SK-N-SH (cell line): ENCODE measurements at regions not wholly inside any gene's neighbourhood (a gene's known extent, or its start where the extent isn't known, plus 50 kb on each side); places are given as distances from the start of the nearest gene placed in this dataset.

ENCODE experiments used
- CTCF ChIA-PET: fragments of 300-600, 350-600 bp; formaldehyde crosslinking; extraction: SDS; loops from one replicate; lab custom pipeline; 2021; lab: Yijun Ruan, JAX
- POLR2A ChIA-PET: fragments of 350-600 bp; sonication (Branson Sonifier 250); formaldehyde crosslinking; extraction: SDS; loops from one replicate; lab custom pipeline; 2020; ENCODE audit warnings: antibody characterized with exemption, inconsistent platforms; lab: Yijun Ruan, JAX
- DNase-seq: peaks from one replicate; pipeline ENCODE4 v3.0.0; 2012
- H2AFZ ChIP-seq: fragments of 200-600 bp; sonication (generic); 2 replicates; pipeline ENCODE4 v1.8.1; 2016; ENCODE audit warnings: antibody characterized with exemption, mild to moderate bottlenecking, low read depth
- H3F3A ChIP-seq: fragments of 200-600 bp; sonication (generic); replicated peaks from 2 replicates; pipeline ENCODE3; 2016; ENCODE audit warnings: antibody characterized with exemption, mild to moderate bottlenecking; ENCODE audit not compliant: insufficient read depth
- H3K27ac ChIP-seq, 2 experiments: fragments of 200-500 bp in 1 of 2; fragments of 200-600 bp in 1 of 2; sonication (Bioruptor generic) in 1 of 2; sonication (generic), shearing (Covaris generic) in 1 of 2; 2 replicates each; pipeline versions ENCODE4 v1.5.1 to v1.6.1; 2014 to 2016; ENCODE audit warnings: low read depth in 2 of 2, inconsistent platforms in 1 of 2, low read length in 1 of 2, mild to moderate bottlenecking in 1 of 2, mixed read lengths in 1 of 2
- H3K27me3 ChIP-seq: fragments of 200-600 bp; sonication (generic), shearing (Covaris generic); 2 replicates; pipeline ENCODE4 v1.6.1; 2016; ENCODE audit warnings: mixed run types; ENCODE audit not compliant: insufficient read depth
- H3K36me3 ChIP-seq, 2 experiments: fragments of 200-500 bp in 1 of 2; fragments of 200-600 bp in 1 of 2; sonication (Bioruptor generic) in 1 of 2; sonication (generic) in 1 of 2; replicated peaks in 1 of 2; 2 replicates each; pipeline versions ENCODE3 to v1.5.1; 2014 to 2016; ENCODE audit warnings: low read length in 1 of 2, mild to moderate bottlenecking in 1 of 2; ENCODE audit not compliant: insufficient read depth in 2 of 2, control insufficient read depth in 1 of 2
- H3K4me1 ChIP-seq, 2 experiments: fragments of 200-500 bp in 1 of 2; fragments of 200-600 bp in 1 of 2; sonication (Bioruptor generic) in 1 of 2; sonication (generic), shearing (Covaris generic) in 1 of 2; 2 replicates each; pipeline versions ENCODE4 v1.5.1 to v1.6.1; 2014 to 2016; ENCODE audit warnings: low read depth in 1 of 2, low read length in 1 of 2, mixed run types in 1 of 2; ENCODE audit not compliant: insufficient read depth in 2 of 2, control insufficient read depth in 1 of 2
- H3K4me2 ChIP-seq: fragments of 200-600 bp; sonication (generic), shearing (Covaris generic); 2 replicates; pipeline ENCODE4 v1.6.1; 2017; ENCODE audit warnings: mixed run types
- H3K4me3 ChIP-seq, 2 experiments: fragments of 200-500 bp in 1 of 2; fragments of 200-600 bp in 1 of 2; sonication (Bioruptor generic) in 1 of 2; sonication (generic), shearing (Covaris generic) in 1 of 2; 2 replicates each; pipeline versions ENCODE4 v1.5.1 to v1.8.1; 2014 to 2016; ENCODE audit warnings: low read depth in 2 of 2, inconsistent platforms in 1 of 2, low read length in 1 of 2, mild to moderate bottlenecking in 1 of 2, mixed read lengths in 1 of 2, moderate library complexity in 1 of 2
- H3K79me2 ChIP-seq: fragments of 200-600 bp; sonication (generic); 2 replicates; pipeline ENCODE4 v1.8.1; 2017; ENCODE audit warnings: mild to moderate bottlenecking; ENCODE audit not compliant: insufficient read depth
- H3K9ac ChIP-seq: fragments of 200-600 bp; sonication (generic); 2 replicates; pipeline ENCODE4 v1.6.1; 2017; ENCODE audit warnings: mixed run types
- H3K9me2 ChIP-seq: fragments of 200-600 bp; sonication (generic); 2 replicates; pipeline ENCODE4 v1.6.1; 2017; ENCODE audit warnings: mixed run types
- H3K9me3 ChIP-seq: fragments of 200-600 bp; sonication (generic); 2 replicates; pipeline ENCODE4 v1.6.1; 2017; ENCODE audit warnings: mixed run types, mild to moderate bottlenecking, moderate library complexity
- H4K20me1 ChIP-seq: fragments of 200-600 bp; sonication (generic); 2 replicates; pipeline ENCODE4 v1.6.1; 2017; ENCODE audit warnings: mild to moderate bottlenecking, mixed run types; ENCODE audit not compliant: insufficient read depth
- FOXJ3 ChIP-seq: sonication (generic); formaldehyde crosslinking; IDR thresholded peaks from 2 replicates; pipeline ENCODE4 v1.5.1; 2020; ENCODE audit warnings: mild to moderate bottlenecking, missing genetic modification reagents
- GATA2 ChIP-seq: sonication (generic); formaldehyde crosslinking; IDR thresholded peaks from 2 replicates; pipeline ENCODE4 v1.5.0; 2020; ENCODE audit warnings: mild to moderate bottlenecking, missing genetic modification reagents
- JUND ChIP-seq: IDR thresholded peaks from 2 replicates; pipeline ENCODE4 v1.4.0; 2012
- RXRA ChIP-seq: IDR thresholded peaks from 2 replicates; pipeline ENCODE4 v1.4.0; 2012; ENCODE audit warnings: low read depth, mild to moderate bottlenecking, borderline replicate concordance
- TAF1 ChIP-seq: IDR thresholded peaks from 2 replicates; pipeline ENCODE4 v1.6.1; 2012; ENCODE audit warnings: low read depth, mild to moderate bottlenecking, low read length, moderate library complexity, borderline replicate concordance
- WGBS: methylation state at CpG from one replicate; pipeline ENCODE4 v1.1.6; 2017; ENCODE audit warnings: low lambda C conversion rate; 5-methylcytosine and 5-hydroxymethylcytosine counted together
- TF ChIP-seq, protein P1 (sequence below): IDR thresholded peaks from 2 replicates; pipeline ENCODE4 v1.6.1; 2012; ENCODE audit warnings: mild to moderate bottlenecking, low read depth, low read length, moderate library complexity
- TF ChIP-seq, protein P2 (sequence below): fragments of 150-350 bp; IDR thresholded peaks from 2 replicates; pipeline ENCODE4 v1.6.1; 2017; ENCODE audit warnings: antibody characterized with exemption, low read length, low read depth, borderline replicate concordance

DNA sequence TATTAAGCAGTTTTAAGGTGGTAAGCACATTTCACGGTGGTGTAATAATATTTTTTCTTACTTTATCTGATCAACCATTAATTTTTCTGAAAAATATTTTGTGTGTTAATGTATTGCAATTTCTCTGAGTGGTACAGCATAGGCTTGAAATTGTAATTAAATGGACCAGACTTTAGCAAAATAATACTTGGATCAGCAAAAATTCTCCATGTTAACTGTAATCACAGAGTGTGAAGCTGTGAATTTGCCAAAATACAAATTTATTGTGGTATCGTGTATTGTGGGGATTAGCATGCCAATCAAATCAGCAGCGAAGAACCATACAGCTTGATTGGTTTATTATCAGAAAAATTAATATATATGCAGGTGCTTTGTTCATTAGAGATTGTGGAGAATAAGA is 1088.9 kb upstream of the GYPC start:
- H3K36me3 ChIP-seq = no peaks in the 10 kb centered on the region
- no peaks in the 10 kb centered on the region for H3K4me1 ChIP-seq
- H3K4me3 ChIP-seq = no peak overlapping the region
- no peak for TF ChIP-seq FOXJ3 (CRISPR knock-in tag)
- no peaks in the 10 kb centered on the region for H3K9me2 ChIP-seq
- no peak for DNase-seq
- H3K9me3 ChIP-seq = no peaks in the 10 kb centered on the region
- ChIA-PET CTCF (no interaction called here), POLR2A (no interaction called here)
- H3K9ac ChIP-seq = no peak overlapping the region
- H3K79me2 ChIP-seq = no peaks in the 10 kb centered on the region
- no peak overlapping the region for H3K4me2 ChIP-seq
- no peak overlapping the region for H3K27ac ChIP-seq
- no peaks in the 10 kb centered on the region for H3K27me3 ChIP-seq
- no peaks in the 10 kb centered on the region for H4K20me1 ChIP-seq
- H2AFZ ChIP-seq = no peak overlapping the region
- WGBS = 31% methylated on average over 3 of the region's 3 CpGs
- no peaks in the 10 kb centered on the region for H3F3A ChIP-seq

- ChIA-PET CTCF (no interaction called here), POLR2A (no interaction called here)
- Histone ChIP-seq H3K36me3 (no peaks in the 10 kb centered on the region), H3K27me3 (no peaks in the 10 kb centered on the region), H3K9ac (no peak overlapping the region), H3K9me2 (no peaks in the 10 kb centered on the region; the same call in 1 of the 2 replicates), H3F3A (no peaks in the 10 kb centered on the region), H3K27ac (no peak overlapping the region), H2AFZ (no peak overlapping the region), H3K4me1 (no peaks in the 10 kb centered on the region), H4K20me1 (no peaks in the 10 kb centered on the region), H3K4me3 (no peak overlapping the region), H3K4me2 (no peak overlapping the region), H3K9me3 (no peaks in the 10 kb centered on the region), H3K79me2 (no peaks in the 10 kb centered on the region)
- 28% methylated on average over 2 of the region's 2 CpGs for WGBS
- TF ChIP-seq GATA2 (CRISPR knock-in tag) (no peak), JUND (no peak), FOXJ3 (CRISPR knock-in tag) (no peak)
- TF ChIP-seq, protein P1, sequence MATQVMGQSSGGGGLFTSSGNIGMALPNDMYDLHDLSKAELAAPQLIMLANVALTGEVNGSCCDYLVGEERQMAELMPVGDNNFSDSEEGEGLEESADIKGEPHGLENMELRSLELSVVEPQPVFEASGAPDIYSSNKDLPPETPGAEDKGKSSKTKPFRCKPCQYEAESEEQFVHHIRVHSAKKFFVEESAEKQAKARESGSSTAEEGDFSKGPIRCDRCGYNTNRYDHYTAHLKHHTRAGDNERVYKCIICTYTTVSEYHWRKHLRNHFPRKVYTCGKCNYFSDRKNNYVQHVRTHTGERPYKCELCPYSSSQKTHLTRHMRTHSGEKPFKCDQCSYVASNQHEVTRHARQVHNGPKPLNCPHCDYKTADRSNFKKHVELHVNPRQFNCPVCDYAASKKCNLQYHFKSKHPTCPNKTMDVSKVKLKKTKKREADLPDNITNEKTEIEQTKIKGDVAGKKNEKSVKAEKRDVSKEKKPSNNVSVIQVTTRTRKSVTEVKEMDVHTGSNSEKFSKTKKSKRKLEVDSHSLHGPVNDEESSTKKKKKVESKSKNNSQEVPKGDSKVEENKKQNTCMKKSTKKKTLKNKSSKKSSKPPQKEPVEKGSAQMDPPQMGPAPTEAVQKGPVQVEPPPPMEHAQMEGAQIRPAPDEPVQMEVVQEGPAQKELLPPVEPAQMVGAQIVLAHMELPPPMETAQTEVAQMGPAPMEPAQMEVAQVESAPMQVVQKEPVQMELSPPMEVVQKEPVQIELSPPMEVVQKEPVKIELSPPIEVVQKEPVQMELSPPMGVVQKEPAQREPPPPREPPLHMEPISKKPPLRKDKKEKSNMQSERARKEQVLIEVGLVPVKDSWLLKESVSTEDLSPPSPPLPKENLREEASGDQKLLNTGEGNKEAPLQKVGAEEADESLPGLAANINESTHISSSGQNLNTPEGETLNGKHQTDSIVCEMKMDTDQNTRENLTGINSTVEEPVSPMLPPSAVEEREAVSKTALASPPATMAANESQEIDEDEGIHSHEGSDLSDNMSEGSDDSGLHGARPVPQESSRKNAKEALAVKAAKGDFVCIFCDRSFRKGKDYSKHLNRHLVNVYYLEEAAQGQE = no peak
- DNase-seq = no peak
These were observed 1083.3 kb upstream of the GYPC start for GRCh38 chr2:125572660-125573059.

GRCh38 chr2:125573432-125573831 is 1082.5 kb upstream of the GYPC start:
- no peak overlapping the region for H3K4me2 ChIP-seq
- H3K36me3 ChIP-seq = no peaks in the 10 kb centered on the region
- no peak overlapping the region for H3K27ac ChIP-seq
- H3K9me2 ChIP-seq = no peaks in the 10 kb centered on the region; the same call in 1 of the 2 replicates
- no peak overlapping the region for H3K4me3 ChIP-seq
- no peaks in the 10 kb centered on the region for H3F3A ChIP-seq
- H4K20me1 ChIP-seq = no peaks in the 10 kb centered on the region
- H3K9me3 ChIP-seq = no peaks in the 10 kb centered on the region
- ChIA-PET POLR2A (no interaction called here), CTCF (no interaction called here)
- H3K4me1 ChIP-seq = no peaks in the 10 kb centered on the region
- TF ChIP-seq, protein P2, sequence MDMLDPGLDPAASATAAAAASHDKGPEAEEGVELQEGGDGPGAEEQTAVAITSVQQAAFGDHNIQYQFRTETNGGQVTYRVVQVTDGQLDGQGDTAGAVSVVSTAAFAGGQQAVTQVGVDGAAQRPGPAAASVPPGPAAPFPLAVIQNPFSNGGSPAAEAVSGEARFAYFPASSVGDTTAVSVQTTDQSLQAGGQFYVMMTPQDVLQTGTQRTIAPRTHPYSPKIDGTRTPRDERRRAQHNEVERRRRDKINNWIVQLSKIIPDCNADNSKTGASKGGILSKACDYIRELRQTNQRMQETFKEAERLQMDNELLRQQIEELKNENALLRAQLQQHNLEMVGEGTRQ = no peak
- no peak for TF ChIP-seq TAF1
- no peak for TF ChIP-seq RXRA
- 9% methylated on average over 2 of the region's 2 CpGs for WGBS
- DNase-seq = no peak
- H3K79me2 ChIP-seq = no peaks in the 10 kb centered on the region
- H2AFZ ChIP-seq = no peak overlapping the region
- H3K9ac ChIP-seq = no peak overlapping the region
- H3K27me3 ChIP-seq = no peaks in the 10 kb centered on the region
